NCI-H2029 (cell line): ENCODE measurements at regions not wholly inside any gene's neighbourhood (a gene's known extent, or its start where the extent isn't known, plus 50 kb on each side); places are given as distances from the start of the nearest gene placed in this dataset.
"Not testable (repeated sequence)": the region's sequence is repeated elsewhere in the genome, so short reads cannot be mapped to it uniquely, and the experiment has no call there.

Source experiments
- DNase-seq: peaks from one replicate; lab custom pipeline; 2025; lab: John Stamatoyannopoulos, UW

DNA sequence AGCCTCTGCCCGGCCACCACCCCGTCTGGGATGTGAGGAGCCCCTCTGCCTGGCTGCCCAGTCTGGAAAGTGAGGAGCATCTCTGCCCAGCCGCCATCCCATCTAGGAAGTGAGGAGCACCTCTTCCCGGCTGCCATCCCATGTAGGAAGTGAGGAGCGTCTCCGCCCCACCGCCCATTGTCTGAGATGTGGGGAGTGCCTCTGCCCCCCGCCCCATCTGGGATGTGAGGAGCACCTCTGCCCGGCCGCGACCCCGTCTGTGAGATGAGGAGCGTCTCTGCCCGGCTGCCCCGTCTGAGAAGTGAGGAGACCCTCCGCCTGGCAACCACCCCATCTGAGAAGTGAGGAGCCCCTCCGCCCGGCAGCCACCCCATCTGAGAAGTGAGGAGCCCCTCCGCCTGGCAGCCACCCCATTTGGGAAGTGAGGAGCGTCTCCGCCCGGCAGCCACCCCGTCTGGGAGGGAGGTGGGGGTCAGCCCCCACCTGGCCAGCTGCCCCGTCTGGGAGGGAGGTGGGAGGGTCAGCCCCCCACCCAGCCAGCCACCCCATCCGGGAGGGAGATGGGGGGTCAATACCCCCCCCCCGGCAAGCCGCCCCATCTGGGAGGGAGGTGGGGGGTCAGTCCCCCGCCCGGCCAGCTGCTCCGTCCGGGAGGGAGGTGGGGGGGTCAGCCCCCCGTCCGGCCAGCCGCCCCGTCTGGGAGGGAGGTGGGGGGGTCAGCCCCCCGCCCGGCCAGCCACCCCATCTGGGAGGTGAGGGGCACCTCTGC is 195.8 kb upstream of the SYNCRIP start:
- DNase-seq, result not testable (repeated sequence)

DNA sequence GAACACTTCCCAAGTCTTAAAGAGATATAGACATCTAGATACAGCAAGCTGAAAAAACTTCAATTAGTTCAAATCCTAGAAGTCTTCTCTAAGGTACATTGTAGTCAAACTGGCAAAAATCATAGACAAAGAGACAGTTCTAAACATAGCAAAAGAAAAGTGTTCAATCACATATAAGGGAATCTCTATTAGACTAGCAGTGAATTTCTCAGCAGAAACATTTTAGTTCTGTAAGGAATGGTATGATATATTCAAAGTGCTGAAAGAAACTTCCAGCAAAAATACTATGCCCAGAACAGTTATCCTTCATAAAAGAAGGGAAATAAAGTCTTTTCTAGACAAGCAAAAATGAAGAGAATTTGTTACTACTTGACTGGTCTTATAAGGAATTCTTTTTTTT is 186.3 kb upstream of the SYNCRIP start:
- no peak for DNase-seq

DNA sequence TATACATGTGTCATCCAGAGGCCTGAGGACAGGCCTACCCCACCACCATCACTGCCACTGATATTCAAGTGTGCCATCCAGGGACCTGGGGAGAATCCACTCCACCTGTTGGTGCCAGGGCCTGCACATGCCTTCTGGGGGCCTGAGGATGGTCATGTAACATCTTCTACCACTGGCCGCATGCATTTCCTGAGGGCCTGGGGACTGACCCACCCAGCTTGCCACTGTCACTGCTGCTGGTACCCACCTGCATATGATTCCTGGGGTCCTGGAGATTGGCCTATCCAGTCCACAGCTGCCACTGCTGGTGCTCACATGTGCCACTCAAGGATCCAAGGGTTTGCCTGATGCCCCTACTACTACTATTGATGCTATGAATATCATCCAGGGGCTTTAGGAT is 184.3 kb upstream of the SYNCRIP start:
- DNase-seq, result no peak

DNA sequence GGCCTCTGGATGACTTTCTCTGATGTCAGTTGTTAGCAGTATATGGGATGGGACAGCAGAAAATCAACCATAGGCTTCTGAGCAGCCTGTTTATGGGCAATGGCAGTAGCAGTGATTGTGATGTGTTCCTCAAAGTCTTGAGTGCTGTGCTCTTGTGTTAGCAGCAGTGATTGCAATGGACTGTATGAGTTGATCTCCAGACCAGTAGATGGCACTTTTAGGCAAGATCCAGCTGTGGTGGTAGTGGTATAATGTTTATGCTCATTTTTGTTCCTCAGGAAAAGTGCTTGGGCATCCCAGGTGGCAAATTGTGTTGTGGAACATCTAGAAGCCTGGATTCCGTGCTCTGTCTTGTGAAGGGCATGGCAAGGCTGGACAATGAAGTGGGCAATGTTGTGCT is 181.6 kb upstream of the SYNCRIP start:
- no peak for DNase-seq

- DNase-seq, result no peak
These were observed 167.9 kb upstream of the SYNCRIP start for GRCh38 chr6:85810558-85810957.

- DNase-seq, result no peak
These were observed 161.0 kb upstream of the SYNCRIP start for GRCh38 chr6:85803721-85804120.

DNA sequence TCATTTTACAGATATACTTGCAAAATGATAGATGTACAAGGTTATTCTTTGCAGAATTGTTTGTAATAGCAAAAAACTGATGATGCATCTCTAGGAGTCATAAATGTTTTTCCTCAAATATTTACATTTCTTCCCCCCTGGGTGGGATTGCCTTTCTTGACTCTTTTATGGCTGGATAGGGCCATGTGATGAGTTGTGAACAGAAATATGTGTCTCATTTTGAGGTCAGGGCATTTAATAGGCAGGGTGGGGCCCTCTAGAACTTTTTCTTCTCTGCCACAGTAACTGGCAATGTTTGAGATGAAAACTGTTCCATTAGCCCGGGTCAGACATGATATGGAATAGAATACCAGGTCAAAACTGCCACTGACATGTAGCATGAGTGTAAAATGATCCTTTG is 159.5 kb upstream of the SYNCRIP start:
- no peak for DNase-seq

DNA sequence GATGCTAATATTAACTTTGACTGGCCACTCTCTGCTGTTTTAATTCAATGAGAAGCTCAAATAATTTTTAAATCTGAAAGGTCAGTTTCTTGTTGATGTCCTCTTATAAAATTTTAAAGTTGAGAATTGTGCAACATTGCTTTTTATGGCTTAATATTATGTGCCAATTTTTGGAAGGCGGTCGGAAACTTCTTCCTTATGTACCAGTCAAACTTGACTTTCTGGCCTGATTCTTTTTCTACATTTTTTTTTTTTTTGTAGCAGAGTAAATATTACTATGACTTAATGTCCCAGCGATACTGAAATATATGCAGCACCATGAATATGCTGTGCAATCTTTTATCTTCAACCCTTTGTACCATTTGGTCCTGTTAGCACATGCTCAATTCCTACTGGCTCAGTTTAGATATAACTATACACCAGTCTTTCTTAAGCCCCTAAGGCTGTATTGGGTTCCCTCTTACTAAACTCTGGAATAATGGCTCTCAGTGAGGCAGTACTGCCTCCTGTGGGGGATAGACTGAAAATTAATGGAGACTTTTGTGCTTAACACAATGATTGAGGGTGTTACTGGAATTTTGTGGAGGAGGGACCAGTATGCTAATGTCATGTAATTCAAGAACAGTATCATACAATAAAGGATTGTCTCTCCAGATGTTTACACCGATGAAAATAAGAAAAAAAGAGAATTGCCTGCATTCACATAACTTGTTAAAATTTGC is 156.4 kb upstream of the SYNCRIP start:
- no peak for DNase-seq

GRCh38 chr6:85797993-85798392 is 155.3 kb upstream of the SYNCRIP start:
- no peak for DNase-seq

GRCh38 chr6:85795945-85796344 is 153.3 kb upstream of the SYNCRIP start:
- no peak for DNase-seq

GRCh38 chr6:85792254-85792653 is 149.6 kb upstream of the SYNCRIP start:
- DNase-seq, result no peak

DNA sequence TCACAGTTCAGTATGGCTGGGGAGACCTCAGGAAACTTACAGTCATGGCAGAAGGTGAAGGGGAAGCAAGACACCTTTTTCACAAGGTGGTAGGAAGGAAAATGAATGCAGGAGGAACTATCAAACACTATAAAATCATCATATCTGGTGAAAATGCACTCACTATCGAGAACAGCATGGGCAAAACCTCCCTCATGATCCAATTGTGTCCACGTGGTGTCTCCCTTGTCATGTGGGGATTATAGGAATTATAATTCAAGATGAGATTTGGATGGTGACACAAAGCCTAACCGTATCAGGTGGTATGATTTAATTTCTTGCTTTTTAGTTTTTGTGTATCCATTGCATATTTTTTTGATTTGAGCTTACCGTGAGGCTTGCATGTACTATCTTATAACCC is 133.2 kb upstream of the SYNCRIP start:
- DNase-seq, result no peak

DNA sequence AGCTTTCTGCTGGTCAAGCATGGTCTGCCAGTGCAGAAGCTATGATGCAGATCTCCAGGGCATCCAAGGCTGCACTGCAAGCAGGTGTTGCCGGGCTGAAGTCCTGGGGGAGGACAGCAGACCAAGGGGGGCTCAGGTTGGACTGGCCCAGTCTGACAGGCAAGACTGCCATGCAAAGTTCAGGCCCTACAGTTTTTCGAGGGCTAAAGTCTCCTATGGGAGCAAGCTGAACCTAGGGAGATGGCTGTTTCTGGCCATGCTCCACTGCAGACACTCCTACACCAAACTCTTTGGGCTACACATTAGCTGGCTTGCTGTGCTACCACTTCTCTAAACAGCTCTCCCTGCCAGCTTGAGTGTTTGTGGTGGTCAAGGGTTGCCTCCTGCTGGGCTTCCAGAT is 130.0 kb upstream of the SYNCRIP start:
- DNase-seq, result no peak

- no peak for DNase-seq
These were observed 129.3 kb upstream of the SYNCRIP start for GRCh38 chr6:85771925-85772430.

GRCh38 chr6:85771455-85771854 is 128.8 kb upstream of the SYNCRIP start:
- no peak for DNase-seq

- DNase-seq, result no peak
These were observed 122.2 kb upstream of the SYNCRIP start for GRCh38 chr6:85764844-85765243.

DNA sequence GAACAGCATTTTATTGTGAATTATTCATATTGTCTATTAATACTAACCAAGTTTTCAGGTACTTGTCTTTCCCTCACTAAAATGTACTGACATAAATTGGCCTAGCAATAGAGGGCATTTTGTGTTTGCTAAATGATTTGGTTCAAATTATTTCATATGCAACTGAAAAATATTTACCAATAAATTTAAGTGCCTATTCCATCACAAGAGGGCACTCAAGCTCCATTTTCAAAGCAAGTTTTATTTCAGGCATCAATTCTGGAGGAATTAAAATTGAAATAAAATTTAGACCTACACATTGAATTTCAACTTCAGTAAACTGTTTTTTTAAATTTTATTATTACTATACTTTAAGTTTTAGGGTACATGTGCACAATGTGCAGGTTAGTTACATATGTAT is 114.3 kb upstream of the SYNCRIP start:
- peak; percentile 0 for DNase-seq

GRCh38 chr6:85754894-85755293 is 112.2 kb upstream of the SYNCRIP start:
- DNase-seq, result no peak

GRCh38 chr6:85752602-85753001 is 109.9 kb upstream of the SYNCRIP start:
- no peak for DNase-seq

GRCh38 chr6:85751374-85752055 is 108.8 kb upstream of the SYNCRIP start:
- DNase-seq, result no peak

DNA sequence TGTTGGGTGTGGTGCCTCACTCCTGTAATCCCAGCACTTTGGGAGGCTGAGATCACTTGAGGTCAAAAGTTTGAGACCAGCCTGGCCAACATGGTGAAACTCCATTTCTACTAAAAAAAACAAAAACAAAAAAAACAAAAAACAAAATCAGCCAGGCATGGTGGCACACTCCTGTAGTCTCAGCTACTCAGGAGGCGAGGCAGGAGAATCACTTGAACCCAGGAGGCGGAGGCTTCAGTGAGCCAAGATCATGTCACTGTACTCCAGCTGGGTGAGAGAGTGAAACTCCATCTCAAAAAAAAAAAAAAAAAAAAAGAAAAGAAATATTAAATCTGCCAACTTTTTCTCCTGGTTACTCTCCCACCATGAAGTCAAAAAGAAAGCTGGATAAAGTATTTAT is 107.5 kb upstream of the SYNCRIP start:
- DNase-seq, result not testable (repeated sequence)

DNA sequence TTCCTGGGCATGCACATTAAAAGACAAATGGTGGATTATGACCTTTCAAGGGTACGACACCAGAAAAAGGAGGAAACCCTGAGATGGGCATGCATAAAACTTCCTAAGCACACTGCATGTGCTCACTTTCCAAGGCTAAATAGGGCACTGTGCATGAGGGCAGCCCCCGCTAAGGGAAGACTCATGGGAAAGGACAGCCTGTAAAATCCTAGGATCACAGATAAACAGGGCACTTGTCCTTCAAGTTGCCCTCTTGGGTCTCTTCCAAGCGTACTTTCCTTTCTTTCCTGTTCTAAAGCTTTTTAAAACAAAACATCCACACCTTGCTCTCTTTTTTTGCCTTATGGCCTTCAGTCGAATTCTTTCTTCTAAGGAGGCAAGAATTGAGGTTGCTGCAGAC is 106.5 kb upstream of the SYNCRIP start:
- no peak for DNase-seq

DNA sequence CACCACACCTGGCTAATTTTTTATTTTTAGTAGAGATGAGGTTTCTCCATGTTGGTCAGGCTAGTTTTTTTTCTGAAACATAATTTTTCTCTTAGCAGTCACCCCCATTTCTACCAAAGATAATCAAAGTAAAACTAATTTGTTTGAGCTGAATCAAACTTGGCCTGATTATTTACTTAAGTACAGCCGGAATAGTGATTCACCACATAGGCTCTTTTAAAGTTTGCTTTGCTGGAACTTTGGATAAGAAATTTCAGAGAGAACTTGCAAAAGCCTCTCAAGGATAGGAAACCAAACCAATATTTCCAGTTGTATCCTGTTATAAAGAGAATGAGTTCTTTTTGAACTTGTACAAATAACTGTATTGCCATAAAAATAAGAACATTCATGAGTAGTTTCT is 105.0 kb upstream of the SYNCRIP start:
- DNase-seq, result no peak
